ENCODE measurements at regions not wholly inside any gene's neighbourhood (a gene's known extent, or its start where the extent isn't known, plus 50 kb on each side); places are given as distances from the start of the nearest gene placed in this dataset.
"Not testable (repeated sequence)": the region's sequence is repeated elsewhere in the genome, so short reads cannot be mapped to it uniquely, and the experiment has no call there.

DNA sequence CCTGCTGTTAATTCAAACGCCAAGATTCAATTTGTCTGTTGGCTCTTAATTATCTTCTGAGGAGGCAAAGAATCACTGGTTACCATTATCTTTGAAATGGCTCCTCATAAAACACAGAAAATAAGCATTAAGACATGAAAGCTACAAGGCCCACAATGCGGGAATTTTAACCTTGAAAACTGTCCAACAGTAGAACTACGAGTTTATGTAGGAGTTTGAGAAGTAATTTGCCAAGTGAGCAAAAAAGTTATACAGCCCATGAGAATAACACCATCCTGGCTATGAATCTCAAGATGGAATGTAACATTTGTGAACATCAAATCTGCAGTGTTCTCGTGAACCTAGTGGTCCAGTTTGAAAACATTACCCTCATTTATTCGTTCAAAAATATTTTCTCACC lies 172.5 kb downstream of the ALDH1A2 start:
- DNase-seq: no peak
- H3K4me3 ChIP-seq: no peak overlapping the region
- intact Hi-C loops (cut with DNase I; ENCODE audit: low total_unique reads): no loop called here
- H3K9me3 ChIP-seq: no peaks in the 10 kb centered on the region
- TF ChIP-seq CTCF (IDR thresholded peaks at IDR 0.05): no peak
- no peaks in the 10 kb centered on the region for H3K27me3 ChIP-seq
- 52 to 65% methylated on average over 5 of the region's 5 CpGs for WGBS, 2 donors (ENCODE audit: low coverage in 1 of 2)
- no peaks in the 10 kb centered on the region for H3K36me3 ChIP-seq
- H3K27ac ChIP-seq: no peak overlapping the region
- H3K4me1 ChIP-seq: no peaks in the 10 kb centered on the region
- in situ Hi-C loops (cut with MboI; ENCODE audit: low pct_ligation_motif_present in 1 of 4, low pct_unique_long_range_greater_than_20kb in 1 of 4, low sequenced_read_pairs in 3 of 4): no loop called here

DNA sequence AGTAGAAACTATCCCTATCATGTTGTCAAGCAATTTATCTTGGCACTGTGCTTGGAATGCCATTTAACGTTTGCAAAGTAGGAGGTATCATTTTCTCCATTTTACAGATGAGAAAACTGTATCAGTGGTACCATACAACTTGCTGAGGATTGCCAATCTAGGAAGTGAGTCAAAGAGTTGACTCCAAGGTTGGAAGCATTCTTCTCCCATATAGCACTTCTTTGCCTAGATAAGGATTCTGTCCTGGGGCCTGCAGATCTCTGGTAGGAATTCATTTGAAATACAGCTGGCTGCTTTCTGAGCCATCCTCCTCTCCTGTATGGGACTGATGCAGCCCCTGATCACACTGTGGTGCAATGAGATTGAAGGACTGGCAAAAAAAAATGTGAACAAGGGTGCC lies 170.2 kb downstream of the ALDH1A2 start:
- in situ Hi-C loops (cut with MboI; ENCODE audit: low pct_ligation_motif_present in 1 of 4, low pct_unique_long_range_greater_than_20kb in 1 of 4, low sequenced_read_pairs in 3 of 4): no loop called here
- Histone ChIP-seq H3K4me3 (no peak overlapping the region), H3K27me3 (no peaks in the 10 kb centered on the region), H3K9me3 (no peaks in the 10 kb centered on the region), H3K36me3 (no peaks in the 10 kb centered on the region), H3K27ac (no peak overlapping the region), H3K4me1 (no peaks in the 10 kb centered on the region)
- intact Hi-C loops (cut with DNase I; ENCODE audit: low total_unique reads): no loop called here
- WGBS, 2 donors (ENCODE audit: low coverage in 1 of 2): 22 to 38% methylated on average over 1 of the region's 1 CpG
- DNase-seq: no peak
- no peak for TF ChIP-seq POLR2A (IDR thresholded peaks at IDR 0.05)
- TF ChIP-seq CTCF (IDR thresholded peaks at IDR 0.05): no peak
- TF ChIP-seq EP300 (IDR thresholded peaks at IDR 0.05; ENCODE audit: low read depth): no peak
- TF ChIP-seq POLR2AphosphoS5 (IDR thresholded peaks at IDR 0.05): no peak

- no peak for DNase-seq
- H3K4me1 ChIP-seq: no peaks in the 10 kb centered on the region
- H3K27ac ChIP-seq: no peak overlapping the region
- 82 to 100% methylated on average over 1 to 5 of the region's 5 CpGs for WGBS, 2 donors (ENCODE audit: low coverage in 1 of 2)
- intact Hi-C loops (cut with DNase I; ENCODE audit: low total_unique reads): no loop called here
- no peaks in the 10 kb centered on the region for H3K27me3 ChIP-seq
- in situ Hi-C loops (cut with MboI; ENCODE audit: low pct_ligation_motif_present in 1 of 4, low pct_unique_long_range_greater_than_20kb in 1 of 4, low sequenced_read_pairs in 3 of 4): no loop called here
- H3K36me3 ChIP-seq: no peaks in the 10 kb centered on the region
- TF ChIP-seq CTCF (IDR thresholded peaks at IDR 0.05) (no peak), POLR2A (IDR thresholded peaks at IDR 0.05) (no peak), EP300 (IDR thresholded peaks at IDR 0.05; ENCODE audit: low read depth) (no peak), POLR2AphosphoS5 (IDR thresholded peaks at IDR 0.05) (no peak)
- H3K9me3 ChIP-seq: no peaks in the 10 kb centered on the region
- H3K4me3 ChIP-seq: no peak overlapping the region
Observed at GRCh38 chr15:57896114-57896513, 169.4 kb downstream of the ALDH1A2 start.

GRCh38 chr15:57896899-57897298 lies 168.6 kb downstream of the ALDH1A2 start:
- H3K9me3 ChIP-seq: not testable (repeated sequence)

GRCh38 chr15:57897870-57898269 lies 167.6 kb downstream of the ALDH1A2 start:
- no peaks in the 10 kb centered on the region for H3K4me1 ChIP-seq
- intact Hi-C loops (cut with DNase I; ENCODE audit: low total_unique reads): no loop called here

More at GRCh38 chr15:57896899-57897298, 168.6 kb downstream of the ALDH1A2 start:
- H3K27me3 ChIP-seq; intact Hi-C loops (cut with DNase I; ENCODE audit: low total_unique reads); in situ Hi-C loops (cut with MboI; ENCODE audit: low pct_ligation_motif_present in 1 of 4, low pct_unique_long_range_greater_than_20kb in 1 of 4, low sequenced_read_pairs in 3 of 4); H3K4me1 ChIP-seq; H3K36me3 ChIP-seq; H3K4me3 ChIP-seq; H3K27ac ChIP-seq; DNase-seq: not testable (repeated sequence)
- 93 to 94% methylated on average over 5 to 6 of the region's 6 CpGs for WGBS, 2 donors (ENCODE audit: low coverage in 1 of 2)

More at GRCh38 chr15:57897870-57898269, 167.6 kb downstream of the ALDH1A2 start:
- 91 to 94% methylated on average over 3 of the region's 3 CpGs for WGBS, 2 donors (ENCODE audit: low coverage in 1 of 2)
- H3K27ac ChIP-seq: no peak overlapping the region
- H3K4me3 ChIP-seq: no peak overlapping the region
- no peak for DNase-seq
- TF ChIP-seq POLR2A (IDR thresholded peaks at IDR 0.05) (no peak), POLR2AphosphoS5 (IDR thresholded peaks at IDR 0.05) (no peak), CTCF (IDR thresholded peaks at IDR 0.05) (no peak), EP300 (IDR thresholded peaks at IDR 0.05; ENCODE audit: low read depth) (no peak)
- no peaks in the 10 kb centered on the region for H3K36me3 ChIP-seq
- H3K9me3 ChIP-seq: no peaks in the 10 kb centered on the region
- no peaks in the 10 kb centered on the region for H3K27me3 ChIP-seq
- in situ Hi-C loops (cut with MboI; ENCODE audit: low pct_ligation_motif_present in 1 of 4, low pct_unique_long_range_greater_than_20kb in 1 of 4, low sequenced_read_pairs in 3 of 4): no loop called here

All from transverse colon (tissue), 4 donors.